ENCODE measurements at regions not wholly inside any gene's neighbourhood (a gene's known extent, or its start where the extent isn't known, plus 50 kb on each side); places are given as distances from the start of the nearest gene placed in this dataset.
"Not testable (repeated sequence)": the region's sequence is repeated elsewhere in the genome, so short reads cannot be mapped to it uniquely, and the experiment has no call there.

- H4K20me1 ChIP-seq (ENCODE audit: insufficient read depth, low read length); DNase-seq (ENCODE audit: low spot score); H3K4me2 ChIP-seq (ENCODE audit: low read length); H3K36me3 ChIP-seq (ENCODE audit: insufficient read depth, low read length); H3K9me3 ChIP-seq (ENCODE audit: low read length); H3K4me3 ChIP-seq (ENCODE audit: low read depth, low read length, poor library complexity, severe bottlenecking); H2AFZ ChIP-seq (ENCODE audit: low read length); intact Hi-C loops (cut with micrococcal nuclease; ENCODE audit: unreplicated experiment); H3K4me1 ChIP-seq (ENCODE audit: insufficient read depth, low read length, poor library complexity, severe bottlenecking); BruUV-seq (replicated peaks); H3K27ac ChIP-seq (ENCODE audit: low read depth, low read length, poor library complexity, severe bottlenecking); H3K79me2 ChIP-seq (ENCODE audit: insufficient read depth, low read depth, low read length); H3K9me2 ChIP-seq (ENCODE audit: insufficient read depth, low read length); CTCF ChIA-PET (ENCODE audit: unreplicated experiment); POLR2A ChIA-PET: not testable (repeated sequence)
Measured at GRCh38 chr13:18248533-18249240, 932.9 kb downstream of the TUBA3C start.

- H3K4me2 ChIP-seq (ENCODE audit: low read length); H3K4me1 ChIP-seq (ENCODE audit: insufficient read depth, low read length, poor library complexity, severe bottlenecking); CTCF ChIA-PET (ENCODE audit: unreplicated experiment); H4K20me1 ChIP-seq (ENCODE audit: insufficient read depth, low read length); intact Hi-C loops (cut with micrococcal nuclease; ENCODE audit: unreplicated experiment); H3K4me3 ChIP-seq (ENCODE audit: low read depth, low read length, poor library complexity, severe bottlenecking); H3K79me2 ChIP-seq (ENCODE audit: insufficient read depth, low read depth, low read length); H3K9me3 ChIP-seq (ENCODE audit: low read length); H3K36me3 ChIP-seq (ENCODE audit: insufficient read depth, low read length); H2AFZ ChIP-seq (ENCODE audit: low read length); POLR2A ChIA-PET; BruUV-seq (replicated peaks); DNase-seq (ENCODE audit: low spot score); H3K27ac ChIP-seq (ENCODE audit: low read depth, low read length, poor library complexity, severe bottlenecking); H3K9me2 ChIP-seq (ENCODE audit: insufficient read depth, low read length): not testable (repeated sequence)
Measured at GRCh38 chr13:18240086-18240485, 941.5 kb downstream of the TUBA3C start.

GRCh38 chr13:18238586-18238985, 943.0 kb downstream of the TUBA3C start:
- H3K79me2 ChIP-seq (ENCODE audit: insufficient read depth, low read depth, low read length); H3K9me2 ChIP-seq (ENCODE audit: insufficient read depth, low read length); H4K20me1 ChIP-seq (ENCODE audit: insufficient read depth, low read length); H3K4me3 ChIP-seq (ENCODE audit: low read depth, low read length, poor library complexity, severe bottlenecking); POLR2A ChIA-PET; H3K4me1 ChIP-seq (ENCODE audit: insufficient read depth, low read length, poor library complexity, severe bottlenecking); H2AFZ ChIP-seq (ENCODE audit: low read length); H3K27ac ChIP-seq (ENCODE audit: low read depth, low read length, poor library complexity, severe bottlenecking); H3K36me3 ChIP-seq (ENCODE audit: insufficient read depth, low read length); H3K9me3 ChIP-seq (ENCODE audit: low read length); intact Hi-C loops (cut with micrococcal nuclease; ENCODE audit: unreplicated experiment); CTCF ChIA-PET (ENCODE audit: unreplicated experiment); BruUV-seq (replicated peaks); H3K4me2 ChIP-seq (ENCODE audit: low read length); DNase-seq (ENCODE audit: low spot score): not testable (repeated sequence)

GRCh38 chr13:18236528-18236815, 945.2 kb downstream of the TUBA3C start:
- no peak overlapping the region for H3K4me2 ChIP-seq (ENCODE audit: low read length)
- H2AFZ ChIP-seq (ENCODE audit: low read length): no peak overlapping the region
- ChIA-PET CTCF (ENCODE audit: unreplicated experiment) (no interaction called here), POLR2A (no interaction called here)
- no peaks in the 10 kb centered on the region for H4K20me1 ChIP-seq (ENCODE audit: insufficient read depth, low read length)
- no peaks in the 10 kb centered on the region for H3K9me3 ChIP-seq (ENCODE audit: low read length)
- H3K79me2 ChIP-seq (ENCODE audit: insufficient read depth, low read depth, low read length): no peaks in the 10 kb centered on the region
- no peaks in the 10 kb centered on the region for H3K4me1 ChIP-seq (ENCODE audit: insufficient read depth, low read length, poor library complexity, severe bottlenecking)
- H3K36me3 ChIP-seq (ENCODE audit: insufficient read depth, low read length): no peaks in the 10 kb centered on the region
- intact Hi-C loops (cut with micrococcal nuclease; ENCODE audit: unreplicated experiment): no loop called here
- H3K27ac ChIP-seq (ENCODE audit: low read depth, low read length, poor library complexity, severe bottlenecking): no peak overlapping the region
- no TSS peak for BruUV-seq (replicated peaks)
- TF ChIP-seq CTCF (conservative IDR thresholded peaks at IDR 0.05; ENCODE audit: low read length) (no peak), EZH2phosphoT487 (IDR thresholded peaks at IDR 0.05; ENCODE audit: borderline replicate concordance, low read depth, low read length) (no peak)
- H3K4me3 ChIP-seq (ENCODE audit: low read depth, low read length, poor library complexity, severe bottlenecking): no peak overlapping the region
- no peak for DNase-seq (ENCODE audit: low spot score)
- H3K9me2 ChIP-seq (ENCODE audit: insufficient read depth, low read length): no peaks in the 10 kb centered on the region
